ENCODE measurements at regions not wholly inside any gene's neighbourhood (a gene's known extent, or its start where the extent isn't known, plus 50 kb on each side); places are given as distances from the start of the nearest gene placed in this dataset.

- H3K27me3 ChIP-seq (ENCODE audit: control insufficient read depth, insufficient read depth, low read length): no peaks in the 10 kb centered on the region
- FAIRE-seq (no peak), DNase-seq (no peak)
- no peaks in the 10 kb centered on the region for H3K9me3 ChIP-seq (ENCODE audit: control insufficient read depth in 2 of 3, insufficient read depth in 1 of 3, low read length in 3 of 3)
- TF ChIP-seq CTCF (IDR thresholded peaks at IDR 0.05; ENCODE audit: borderline replicate concordance, extremely low read depth, insufficient read depth): no peak
- intact Hi-C loops (cut with DNase I): no loop called here
- H3K4me3 ChIP-seq (ENCODE audit: low read length in 3 of 3): no peak overlapping the region
- H3K9ac ChIP-seq (ENCODE audit: low read length in 3 of 3): no peak overlapping the region
- no peak overlapping the region for H3K27ac ChIP-seq (ENCODE audit: low read depth in 2 of 2, low read length in 2 of 2)
- H3K4me1 ChIP-seq (ENCODE audit: control insufficient read depth in 2 of 3, insufficient read depth in 2 of 3, low read depth in 1 of 3, low read length in 3 of 3): no peaks in the 10 kb centered on the region
- H3K36me3 ChIP-seq (ENCODE audit: control insufficient read depth in 2 of 3, insufficient read depth in 3 of 3, low read length in 3 of 3): no peaks in the 10 kb centered on the region
These were observed 140.9 kb upstream of the NRBF2 start for GRCh38 chr10:62992145-62992721.

- Histone ChIP-seq H3K4me3 (ENCODE audit: low read length in 3 of 3) (no peak overlapping the region), H3K9ac (ENCODE audit: low read length in 3 of 3) (no peak overlapping the region), H3K4me1 (ENCODE audit: control insufficient read depth in 2 of 3, insufficient read depth in 2 of 3, low read depth in 1 of 3, low read length in 3 of 3) (peaks cover 0 to 2% (median 0%) of the 10 kb centered on the region in 3 donors), H3K9me3 (ENCODE audit: control insufficient read depth in 2 of 3, insufficient read depth in 1 of 3, low read length in 3 of 3) (no peaks in the 10 kb centered on the region), H3K27ac (ENCODE audit: low read depth in 2 of 2, low read length in 2 of 2) (no peak overlapping the region), H3K27me3 (ENCODE audit: control insufficient read depth, insufficient read depth, low read length) (no peaks in the 10 kb centered on the region), H3K36me3 (ENCODE audit: control insufficient read depth in 2 of 3, insufficient read depth in 3 of 3, low read length in 3 of 3) (no peaks in the 10 kb centered on the region)
- DNase-seq (no peak), FAIRE-seq (no peak)
- TF ChIP-seq CTCF (IDR thresholded peaks at IDR 0.05; ENCODE audit: borderline replicate concordance, extremely low read depth, insufficient read depth): no peak
- intact Hi-C loops (cut with DNase I): no loop called here
These were observed 143.0 kb upstream of the NRBF2 start for GRCh38 chr10:62990126-62990525.

- peak in 3 of 5 donors; percentile 11 to 27 (median 19) for DNase-seq
- H3K4me3 ChIP-seq (ENCODE audit: low read length in 3 of 3): no peak overlapping the region
- no peaks in the 10 kb centered on the region for H3K36me3 ChIP-seq (ENCODE audit: control insufficient read depth in 2 of 3, insufficient read depth in 3 of 3, low read length in 3 of 3)
- no peak overlapping the region for H3K9ac ChIP-seq (ENCODE audit: low read length in 3 of 3)
- no peaks in the 10 kb centered on the region for H3K9me3 ChIP-seq (ENCODE audit: control insufficient read depth in 2 of 3, insufficient read depth in 1 of 3, low read length in 3 of 3)
- intact Hi-C loops (cut with DNase I): no loop called here
- FAIRE-seq: no peak
- H3K4me1 ChIP-seq (ENCODE audit: control insufficient read depth in 2 of 3, insufficient read depth in 2 of 3, low read depth in 1 of 3, low read length in 3 of 3): peaks cover 0 to 2% (median 0%) of the 10 kb centered on the region in 3 donors
- no peak for TF ChIP-seq CTCF (IDR thresholded peaks at IDR 0.05; ENCODE audit: borderline replicate concordance, extremely low read depth, insufficient read depth)
- no peaks in the 10 kb centered on the region for H3K27me3 ChIP-seq (ENCODE audit: control insufficient read depth, insufficient read depth, low read length)
- H3K27ac ChIP-seq (ENCODE audit: low read depth in 2 of 2, low read length in 2 of 2): no peak overlapping the region
These were observed 147.1 kb upstream of the NRBF2 start for GRCh38 chr10:62985807-62986600.

All from kidney (tissue), 13 donors.